Islet precursor cell (in vitro differentiated cells): ENCODE measurements at regions not wholly inside any gene's neighbourhood (a gene's known extent, or its start where the extent isn't known, plus 50 kb on each side); places are given as distances from the start of the nearest gene placed in this dataset.

Source experiments
- DNase-seq: peaks from one replicate; pipeline ENCODE4 v3.0.0-alpha.2; 2018

GRCh38 chr1:57784356-57784755 lies 360.5 kb upstream of the DAB1 start:
- no peak for DNase-seq

GRCh38 chr1:57782357-57782756 lies 358.5 kb upstream of the DAB1 start:
- DNase-seq = no peak

GRCh38 chr1:57772580-57773195 lies 348.8 kb upstream of the DAB1 start:
- no peak for DNase-seq

- no peak for DNase-seq
Observed at GRCh38 chr1:57770772-57771171, 346.9 kb upstream of the DAB1 start.

- DNase-seq = no peak
Observed at GRCh38 chr1:57770236-57770635, 346.4 kb upstream of the DAB1 start.

GRCh38 chr1:57761628-57762027 lies 337.8 kb upstream of the DAB1 start:
- DNase-seq = no peak

- no peak for DNase-seq
Observed at GRCh38 chr1:57752843-57753242, 329.0 kb upstream of the DAB1 start.

- no peak for DNase-seq
Observed at GRCh38 chr1:57748719-57749118, 324.9 kb upstream of the DAB1 start.

- DNase-seq = no peak
Observed at GRCh38 chr1:57747818-57748217, 324.0 kb upstream of the DAB1 start.

- DNase-seq = no peak
Observed at GRCh38 chr1:57741521-57741920, 317.7 kb upstream of the DAB1 start.

GRCh38 chr1:57736940-57737339 lies 313.1 kb upstream of the DAB1 start:
- DNase-seq = no peak

GRCh38 chr1:57729181-57729580 lies 305.3 kb upstream of the DAB1 start:
- DNase-seq = no peak

- DNase-seq = no peak
Observed at GRCh38 chr1:57727121-57727520, 303.3 kb upstream of the DAB1 start.

- DNase-seq = no peak
Observed at GRCh38 chr1:57725318-57725717, 301.5 kb upstream of the DAB1 start.

- DNase-seq = no peak
Observed at GRCh38 chr1:57724535-57724934, 300.7 kb upstream of the DAB1 start.

GRCh38 chr1:57722285-57722978 lies 298.6 kb upstream of the DAB1 start:
- DNase-seq = no peak

- DNase-seq = no peak
Observed at GRCh38 chr1:57721001-57721400, 297.1 kb upstream of the DAB1 start.

GRCh38 chr1:57719274-57719673 lies 295.4 kb upstream of the DAB1 start:
- DNase-seq = no peak

- no peak for DNase-seq
Observed at GRCh38 chr1:57713501-57713900, 289.6 kb upstream of the DAB1 start.

GRCh38 chr1:57712846-57713245 lies 289.0 kb upstream of the DAB1 start:
- no peak for DNase-seq

GRCh38 chr1:57711326-57711725 lies 287.5 kb upstream of the DAB1 start:
- no peak for DNase-seq

GRCh38 chr1:57707631-57708030 lies 283.8 kb upstream of the DAB1 start:
- no peak for DNase-seq

GRCh38 chr1:57704811-57705210 lies 281.0 kb upstream of the DAB1 start:
- DNase-seq = no peak

- DNase-seq = no peak
Observed at GRCh38 chr1:57704231-57704630, 280.4 kb upstream of the DAB1 start.

GRCh38 chr1:57696904-57697303 lies 273.0 kb upstream of the DAB1 start:
- DNase-seq = no peak
